ENCODE measurements at regions not wholly inside any gene's neighbourhood (a gene's known extent, or its start where the extent isn't known, plus 50 kb on each side); places are given as distances from the start of the nearest gene placed in this dataset.
"Not testable (repeated sequence)": the region's sequence is repeated elsewhere in the genome, so short reads cannot be mapped to it uniquely, and the experiment has no call there.

- no peak for TF ChIP-seq CTCF (IDR thresholded peaks at IDR 0.05; ENCODE audit: extremely low read depth, missing control alignments)
- no peak for DNase-seq (ENCODE audit: low spot score)
Observed at GRCh38 chr5:7246287-7246686, 149.7 kb upstream of the ADCY2 start.

- TF ChIP-seq CTCF (IDR thresholded peaks at IDR 0.05; ENCODE audit: extremely low read depth, missing control alignments), result no peak
- no peak for DNase-seq (ENCODE audit: low spot score)
Observed at GRCh38 chr5:7250004-7250403, 145.9 kb upstream of the ADCY2 start.

GRCh38 chr5:7250611-7251010, 145.3 kb upstream of the ADCY2 start:
- no peak for TF ChIP-seq CTCF (IDR thresholded peaks at IDR 0.05; ENCODE audit: extremely low read depth, missing control alignments)
- DNase-seq (ENCODE audit: low spot score), result no peak

- no peak for DNase-seq (ENCODE audit: low spot score)
- no peak for TF ChIP-seq CTCF (IDR thresholded peaks at IDR 0.05; ENCODE audit: extremely low read depth, missing control alignments)
Observed at GRCh38 chr5:7251132-7251531, 144.8 kb upstream of the ADCY2 start.

- TF ChIP-seq CTCF (IDR thresholded peaks at IDR 0.05; ENCODE audit: extremely low read depth, missing control alignments), result peak; percentile 8
- peak; percentile 24 for DNase-seq (ENCODE audit: low spot score)
Observed at GRCh38 chr5:7261049-7261448, 134.9 kb upstream of the ADCY2 start.

- DNase-seq (ENCODE audit: low spot score), result no peak
- TF ChIP-seq CTCF (IDR thresholded peaks at IDR 0.05; ENCODE audit: extremely low read depth, missing control alignments), result no peak
Observed at GRCh38 chr5:7261900-7262299, 134.0 kb upstream of the ADCY2 start.

- not testable (repeated sequence) for DNase-seq (ENCODE audit: low spot score)
Observed at GRCh38 chr5:7263398-7264015, 132.4 kb upstream of the ADCY2 start.

GRCh38 chr5:7265776-7266175, 130.2 kb upstream of the ADCY2 start:
- not testable (repeated sequence) for DNase-seq (ENCODE audit: low spot score)

GRCh38 chr5:7268722-7269121, 127.2 kb upstream of the ADCY2 start:
- not testable (repeated sequence) for DNase-seq (ENCODE audit: low spot score)
